HG03565 (cell line): ENCODE measurements at regions not wholly inside any gene's neighbourhood (a gene's known extent, or its start where the extent isn't known, plus 50 kb on each side); places are given as distances from the start of the nearest gene placed in this dataset.

Source experiments
- ATAC-seq: cut with Tn5 transposase; IDR thresholded peaks from one replicate; pipeline ENCODE4 v1.9.1; 2021; ENCODE audit warnings: mild to moderate bottlenecking, moderate library complexity; ENCODE audit not compliant: unreplicated experiment

DNA sequence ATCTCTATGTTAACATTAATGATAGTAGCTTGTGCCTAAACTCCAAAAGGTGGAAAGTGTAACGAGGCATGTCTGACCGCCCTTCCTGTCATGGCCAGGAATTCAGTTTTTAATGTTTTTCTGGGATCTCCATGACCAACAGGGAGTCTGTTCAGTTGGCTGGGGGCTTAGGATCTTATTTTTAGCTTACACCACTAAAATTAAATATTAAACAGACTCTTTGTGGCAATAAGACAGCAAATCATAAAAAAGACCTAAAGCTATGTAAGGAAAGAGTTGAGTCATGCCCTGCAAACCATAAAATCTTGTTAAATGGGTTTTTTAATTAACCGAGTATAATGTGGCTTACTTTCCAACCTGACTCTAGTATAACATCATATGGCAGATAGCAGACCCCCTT is 247.8 kb downstream of the DIRAS2 start:
- ATAC-seq, result no peak

DNA sequence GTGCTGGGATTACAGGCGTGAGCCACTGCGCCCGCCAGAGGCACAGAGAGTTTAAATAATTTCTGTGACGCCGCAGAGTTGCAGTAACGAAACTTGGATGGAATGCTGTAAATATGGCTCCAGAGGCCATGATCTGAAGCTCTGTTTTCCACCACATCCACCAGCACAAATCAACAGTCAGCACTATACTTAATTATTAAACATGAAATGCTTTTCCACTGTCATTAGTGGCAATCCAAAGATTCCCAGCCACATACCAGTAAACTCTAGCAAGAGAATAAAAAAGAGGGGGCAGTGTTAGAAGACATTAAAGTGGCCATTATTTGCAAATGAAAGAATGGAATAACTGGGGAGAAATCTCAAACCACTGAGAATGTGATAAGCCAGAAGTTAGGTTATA is 242.5 kb downstream of the DIRAS2 start:
- ATAC-seq, result no peak

DNA sequence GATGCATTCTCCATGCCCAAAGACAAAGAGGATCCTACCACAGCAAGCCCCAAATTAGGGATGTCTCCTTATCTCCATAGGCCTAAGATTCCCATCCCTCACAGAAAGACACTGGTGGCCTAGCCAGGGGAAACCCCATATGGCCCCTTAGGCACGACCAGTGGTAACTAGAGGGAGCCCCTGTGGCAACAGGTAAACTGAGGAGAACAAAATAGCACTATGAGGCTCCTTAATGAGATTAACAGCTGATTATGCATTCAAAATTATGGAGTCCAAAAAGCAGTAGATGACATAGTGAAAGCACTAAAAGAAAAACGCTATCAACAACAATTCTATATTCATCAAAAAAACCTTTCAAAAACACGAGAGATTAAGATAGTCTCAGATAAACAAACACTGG is 234.0 kb downstream of the DIRAS2 start:
- no peak for ATAC-seq

DNA sequence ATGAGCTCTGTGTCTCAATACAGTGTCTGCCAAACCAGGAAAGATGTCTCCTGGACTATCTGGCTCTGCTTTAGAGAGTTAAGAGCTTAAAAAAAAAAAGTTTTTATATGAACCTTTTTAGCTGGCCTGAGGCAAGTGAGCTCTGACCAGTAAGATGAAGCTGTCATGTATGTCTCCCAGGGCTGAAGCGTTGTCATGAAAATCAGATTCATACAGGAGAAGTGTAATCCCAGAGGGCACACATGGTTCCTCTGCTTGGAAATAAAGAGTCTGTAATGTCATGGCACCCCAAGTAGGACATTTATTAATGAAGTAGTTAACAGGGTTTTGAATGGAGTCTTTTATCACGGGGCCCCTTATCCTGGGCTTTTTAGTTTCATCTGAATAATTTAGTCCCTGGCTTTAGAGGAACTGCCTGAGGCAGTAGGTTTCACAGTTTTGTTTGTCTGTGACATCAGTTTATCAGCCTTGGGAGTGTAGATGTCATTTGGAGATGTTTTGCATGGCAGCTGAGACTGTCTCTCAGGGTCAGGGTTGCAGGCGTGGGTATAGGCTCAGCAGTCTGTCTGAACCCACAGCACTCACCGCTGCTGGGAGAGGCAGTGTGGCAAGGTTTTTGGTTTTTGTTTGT is 223.3 kb downstream of the DIRAS2 start:
- no peak for ATAC-seq

DNA sequence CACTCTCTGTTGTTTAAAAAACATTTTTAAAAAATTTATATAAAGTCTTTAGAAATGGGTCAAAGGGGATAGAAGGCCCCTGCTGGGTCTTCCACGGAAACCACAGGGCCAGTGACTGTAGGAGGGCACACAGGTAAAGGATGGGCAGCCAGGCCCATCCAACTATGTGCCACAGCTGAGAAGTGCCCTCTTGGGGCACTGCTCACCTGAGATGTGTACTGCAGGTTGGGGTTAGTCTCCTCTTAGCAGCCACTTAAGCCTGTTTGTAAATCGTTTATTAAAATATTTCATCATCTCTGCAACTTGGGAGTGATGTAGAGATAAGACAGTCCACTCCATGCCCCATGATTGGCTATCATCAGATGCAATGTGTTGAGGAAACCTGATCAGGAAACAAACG is 222.4 kb downstream of the DIRAS2 start:
- no peak for ATAC-seq

DNA sequence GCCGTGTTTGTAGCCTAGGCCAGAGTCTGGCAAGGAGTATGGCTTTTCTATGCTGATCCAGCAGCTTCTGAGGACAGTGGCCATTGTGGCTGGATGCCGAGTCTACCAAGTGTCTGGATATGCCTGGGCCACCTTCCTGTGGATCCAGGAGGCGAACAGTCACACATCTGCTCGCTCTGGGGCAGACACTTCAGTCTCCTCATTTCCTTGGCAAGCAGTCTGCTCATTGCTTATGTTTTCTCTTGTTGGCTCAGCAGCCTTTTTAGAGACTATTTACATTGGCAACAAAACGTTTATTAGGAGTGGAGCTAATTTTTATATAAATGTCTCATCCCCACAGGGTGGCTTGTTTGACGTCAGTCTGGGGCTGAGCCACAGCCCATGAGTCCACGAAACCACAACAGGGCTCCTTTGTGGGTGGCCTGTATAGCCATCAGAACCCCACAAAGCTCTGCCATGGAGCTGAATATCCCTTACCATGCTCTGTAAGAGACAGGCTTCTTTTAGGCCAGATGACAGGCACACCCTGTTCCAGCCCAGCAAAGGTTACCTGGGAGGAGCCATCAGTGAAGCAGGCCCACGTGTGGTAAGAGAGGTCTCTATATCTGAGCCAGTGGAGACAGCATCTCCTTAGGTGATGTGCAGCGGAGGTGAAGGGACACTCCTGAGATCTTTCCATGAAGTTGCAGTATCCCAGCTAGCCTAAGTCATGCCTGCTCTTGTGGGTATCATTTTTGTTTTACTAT is 221.7 kb downstream of the DIRAS2 start:
- no peak for ATAC-seq

DNA sequence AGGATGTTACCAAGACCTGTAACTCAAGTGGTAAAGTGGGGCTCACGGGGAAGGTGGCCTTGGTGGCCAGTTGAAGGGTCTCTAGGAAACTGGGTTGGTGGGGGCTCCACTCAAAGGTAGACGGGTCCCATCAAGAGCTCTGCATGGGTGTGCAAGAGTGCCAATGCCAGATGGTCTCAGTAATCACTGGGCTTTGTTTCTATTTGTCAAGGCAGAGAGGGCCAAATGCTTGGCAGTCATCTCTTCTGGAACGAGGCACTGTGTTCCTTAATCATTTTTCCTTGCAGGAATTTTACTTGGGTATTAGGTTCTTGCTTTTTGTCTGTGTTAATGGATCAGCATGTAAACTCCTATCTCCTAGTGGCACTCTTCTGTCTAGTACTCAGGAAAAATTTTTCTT is 220.8 kb downstream of the DIRAS2 start:
- ATAC-seq, result no peak

DNA sequence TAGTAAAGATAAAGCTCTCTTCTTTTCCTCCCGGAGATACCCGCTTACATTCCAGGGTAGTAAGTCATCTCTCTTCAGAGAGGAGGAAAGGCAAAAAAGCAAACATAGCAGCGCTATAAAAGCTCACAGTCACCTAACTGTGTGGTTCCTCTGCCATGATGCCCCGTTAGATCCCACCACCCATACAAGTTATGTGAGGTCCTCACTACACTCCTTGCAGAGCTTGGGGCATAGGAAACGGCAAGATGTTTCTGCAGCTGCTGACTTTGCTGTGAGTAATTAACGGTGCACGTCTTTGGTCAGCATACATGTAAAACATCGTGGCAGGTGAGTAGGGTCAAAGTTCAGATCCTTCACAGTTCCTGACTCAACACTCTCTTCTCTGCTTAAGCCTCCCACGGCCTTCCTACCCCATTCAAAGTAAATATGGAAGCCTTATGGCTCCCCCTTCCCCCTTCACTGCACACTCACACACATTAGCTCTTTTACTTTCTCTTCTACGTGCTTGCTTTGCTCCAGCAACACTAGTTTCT is 218.9 kb downstream of the DIRAS2 start:
- no peak for ATAC-seq

DNA sequence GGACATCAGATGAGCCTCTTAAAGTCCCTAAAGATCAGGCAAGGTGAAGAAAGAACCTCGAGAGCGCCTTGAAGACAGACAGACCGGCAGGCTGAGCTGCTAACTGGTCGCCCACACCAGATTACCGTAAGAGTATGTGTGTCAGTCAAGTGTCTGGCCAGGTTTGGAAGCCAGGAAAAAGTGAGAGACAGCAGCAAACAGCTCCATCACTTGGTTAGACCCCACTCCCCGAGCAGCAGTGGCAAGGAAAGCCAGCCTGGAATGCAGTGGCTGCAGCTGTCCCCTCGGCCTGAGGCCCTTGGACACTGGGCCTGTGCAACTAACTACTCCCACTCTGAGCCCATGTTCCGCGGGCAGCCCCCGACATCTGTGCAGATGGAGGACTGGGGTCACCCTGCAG is 214.1 kb downstream of the DIRAS2 start:
- no peak for ATAC-seq

DNA sequence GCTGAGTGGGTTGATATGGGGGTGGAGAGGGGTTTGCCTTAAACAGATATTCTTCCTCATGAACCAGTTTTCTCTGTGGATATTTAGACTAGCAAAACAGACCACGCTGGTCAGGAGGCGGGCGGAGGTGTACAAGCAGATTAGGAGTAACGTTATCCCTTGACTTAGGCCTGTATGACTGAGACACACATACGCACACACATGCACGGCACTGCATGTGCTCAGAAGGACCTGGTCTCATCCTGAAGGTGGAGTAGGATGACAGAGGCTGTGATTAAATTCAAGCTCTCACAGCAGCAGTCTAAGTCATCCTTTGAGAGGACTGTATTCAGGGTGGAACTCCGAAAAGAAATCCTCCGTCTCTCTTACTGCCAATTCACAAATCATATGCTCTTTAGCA is 209.7 kb downstream of the DIRAS2 start:
- no peak for ATAC-seq

DNA sequence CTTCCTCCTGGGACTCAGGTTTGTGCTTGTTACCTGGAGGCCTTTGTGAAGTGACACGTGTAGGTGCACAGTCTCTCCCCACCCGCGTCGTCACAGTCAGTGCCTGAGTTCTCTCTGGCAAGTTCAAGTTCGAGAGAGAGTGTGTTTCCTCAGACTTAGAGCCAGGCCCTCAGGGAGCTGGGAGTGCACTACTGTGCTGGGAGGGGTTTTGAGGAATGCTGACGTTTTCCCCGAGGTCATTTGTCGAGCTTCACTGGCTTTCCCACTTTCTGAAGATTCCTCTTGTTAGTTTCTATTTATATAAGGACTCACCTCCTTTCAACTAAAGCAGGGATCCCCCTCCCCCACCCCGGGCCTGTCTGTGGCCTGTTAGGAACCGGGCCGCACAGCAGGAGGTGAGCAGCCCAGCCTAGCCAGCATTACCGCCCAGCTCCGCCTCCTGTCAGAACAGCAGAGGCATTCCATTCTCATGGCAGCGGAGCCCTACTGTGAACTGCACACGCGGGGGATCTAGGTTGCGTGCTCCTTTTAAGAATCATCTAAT is 209.2 kb downstream of the DIRAS2 start:
- no peak for ATAC-seq

DNA sequence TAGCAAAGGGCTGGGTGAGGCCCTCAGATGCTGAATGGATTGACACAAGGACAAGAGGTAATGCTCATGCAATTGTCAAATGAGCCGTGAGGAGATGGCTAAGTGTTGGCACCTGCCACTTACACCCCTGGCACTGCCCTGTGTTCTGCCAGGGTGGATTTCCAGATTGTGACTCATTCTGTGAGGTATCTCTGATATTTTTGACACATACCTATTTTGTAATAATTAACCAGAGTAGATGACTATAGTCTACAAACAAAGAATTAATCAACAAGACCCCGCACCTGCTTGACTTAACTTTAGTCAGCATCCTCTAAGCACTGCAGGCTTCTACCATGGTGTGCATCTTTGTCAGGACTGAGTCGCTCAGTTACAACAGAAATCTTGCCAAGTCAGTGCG is 200.8 kb downstream of the DIRAS2 start:
- ATAC-seq, result no peak

DNA sequence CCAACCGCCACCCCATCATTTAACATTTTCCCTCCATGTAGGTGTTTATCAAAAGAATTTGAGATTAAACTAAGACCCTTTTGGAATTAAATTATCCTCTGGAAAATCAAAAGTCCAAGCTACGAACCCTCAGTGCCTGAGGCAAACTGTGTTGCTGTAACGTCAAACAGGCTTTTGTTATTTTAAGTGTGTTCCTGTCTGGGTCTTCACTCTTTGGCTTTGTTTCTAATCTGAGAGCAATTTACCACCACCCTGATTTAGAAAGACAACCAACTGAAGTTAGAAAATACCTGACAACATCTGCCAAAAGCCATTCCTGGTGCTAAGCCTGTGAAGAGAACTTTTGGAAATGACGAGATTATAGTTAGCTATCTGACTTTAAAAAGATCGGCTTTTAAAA is 199.9 kb downstream of the DIRAS2 start:
- no peak for ATAC-seq

DNA sequence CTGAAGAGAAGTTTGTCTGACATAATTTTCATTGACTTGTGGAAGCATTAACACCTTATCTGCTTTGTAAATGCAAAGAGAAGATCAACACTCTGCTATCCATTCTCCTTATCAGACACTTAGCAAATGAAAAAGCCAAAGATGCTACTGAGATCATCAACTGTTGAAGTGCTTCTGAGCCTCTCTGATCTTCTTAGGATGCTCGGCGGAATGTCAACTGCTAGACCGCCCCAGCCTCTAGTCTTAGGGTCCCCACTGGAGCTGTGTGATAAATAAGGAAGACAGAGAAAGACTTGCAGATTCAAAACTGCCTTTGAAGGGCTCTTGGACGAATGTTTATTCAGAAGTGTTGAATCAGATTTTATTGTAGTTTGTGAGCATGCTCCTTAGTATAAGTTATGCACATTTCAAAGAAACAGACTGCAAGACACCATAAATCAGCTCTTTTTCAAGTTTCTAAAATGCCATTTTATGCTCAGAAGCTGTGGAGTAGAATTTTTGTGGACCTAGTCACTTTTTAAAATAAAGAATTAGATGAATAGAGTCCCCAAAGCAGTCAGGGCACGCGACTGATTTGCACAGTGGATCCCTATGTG is 197.9 kb downstream of the DIRAS2 start:
- no peak for ATAC-seq

DNA sequence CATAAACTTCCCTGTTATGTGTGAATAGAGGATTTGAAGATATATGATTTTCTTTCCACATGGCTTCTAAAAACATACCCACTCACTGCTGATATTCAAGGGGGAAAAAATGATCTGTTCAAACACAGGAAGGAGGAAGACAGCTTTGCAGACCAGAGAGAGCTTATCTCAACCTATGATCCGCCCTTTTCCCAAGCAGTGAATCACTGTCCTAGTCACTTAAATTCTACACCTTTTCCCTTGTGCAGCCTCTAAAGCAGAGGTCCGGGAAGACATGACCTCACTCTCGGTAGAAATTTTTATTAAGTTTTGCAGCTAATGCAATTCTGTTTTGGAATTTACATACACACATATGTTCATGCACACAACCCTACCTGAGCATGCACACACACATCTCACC is 197.2 kb downstream of the DIRAS2 start:
- no peak for ATAC-seq

DNA sequence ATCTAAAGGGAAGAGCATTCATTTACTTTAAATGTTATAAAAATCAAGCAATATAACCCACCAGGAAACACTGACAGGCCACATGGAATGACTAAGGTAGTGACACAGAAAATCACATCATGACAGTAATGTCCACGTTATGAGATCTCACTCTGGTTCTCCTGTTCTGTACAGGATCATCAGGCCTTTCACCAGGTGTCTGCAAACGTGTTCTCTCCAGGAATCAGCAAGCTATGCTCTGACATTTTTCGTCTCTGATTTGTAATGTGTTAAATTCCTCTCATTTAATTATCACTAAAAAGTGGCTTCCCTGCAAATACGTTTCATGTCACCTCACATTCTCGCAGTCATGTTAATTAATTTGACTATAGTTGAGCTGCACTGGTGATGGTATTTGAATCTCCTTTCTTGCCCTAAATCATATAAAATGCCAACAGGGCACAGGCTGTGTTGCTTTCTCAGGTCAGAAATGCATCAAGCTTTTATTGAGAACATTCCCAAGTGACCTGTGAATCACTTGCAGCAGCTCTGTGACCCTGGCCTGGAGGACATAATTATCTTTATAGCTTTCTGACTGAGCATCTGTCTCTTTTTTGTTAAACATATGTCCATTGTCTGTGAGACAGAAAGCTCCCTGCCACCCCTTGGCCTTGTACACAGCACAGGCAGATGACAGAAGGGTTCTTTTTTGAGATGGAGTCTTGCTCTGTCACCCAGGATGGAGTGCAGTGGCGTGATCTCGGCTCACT is 196.2 kb downstream of the DIRAS2 start:
- no peak for ATAC-seq

DNA sequence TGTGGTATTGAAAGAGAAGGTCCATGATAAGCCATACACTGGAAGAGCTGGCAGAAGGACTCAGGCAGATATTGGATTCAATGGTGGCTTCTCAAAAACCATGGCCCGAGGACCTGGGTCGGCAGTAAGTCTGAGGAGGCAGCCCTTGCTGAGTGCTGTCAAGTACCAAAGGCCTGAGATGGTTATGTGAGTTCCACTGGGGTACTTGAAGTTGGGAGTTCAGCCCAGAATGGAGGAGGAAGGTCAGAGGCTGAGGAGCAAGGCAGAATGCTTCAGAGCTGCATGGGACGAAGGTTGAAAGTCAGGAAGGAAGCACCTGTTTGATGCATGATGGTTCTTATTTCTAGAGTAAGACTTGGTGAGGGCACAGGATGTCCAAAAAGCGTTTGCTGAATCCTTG is 194.9 kb downstream of the DIRAS2 start:
- no peak for ATAC-seq

DNA sequence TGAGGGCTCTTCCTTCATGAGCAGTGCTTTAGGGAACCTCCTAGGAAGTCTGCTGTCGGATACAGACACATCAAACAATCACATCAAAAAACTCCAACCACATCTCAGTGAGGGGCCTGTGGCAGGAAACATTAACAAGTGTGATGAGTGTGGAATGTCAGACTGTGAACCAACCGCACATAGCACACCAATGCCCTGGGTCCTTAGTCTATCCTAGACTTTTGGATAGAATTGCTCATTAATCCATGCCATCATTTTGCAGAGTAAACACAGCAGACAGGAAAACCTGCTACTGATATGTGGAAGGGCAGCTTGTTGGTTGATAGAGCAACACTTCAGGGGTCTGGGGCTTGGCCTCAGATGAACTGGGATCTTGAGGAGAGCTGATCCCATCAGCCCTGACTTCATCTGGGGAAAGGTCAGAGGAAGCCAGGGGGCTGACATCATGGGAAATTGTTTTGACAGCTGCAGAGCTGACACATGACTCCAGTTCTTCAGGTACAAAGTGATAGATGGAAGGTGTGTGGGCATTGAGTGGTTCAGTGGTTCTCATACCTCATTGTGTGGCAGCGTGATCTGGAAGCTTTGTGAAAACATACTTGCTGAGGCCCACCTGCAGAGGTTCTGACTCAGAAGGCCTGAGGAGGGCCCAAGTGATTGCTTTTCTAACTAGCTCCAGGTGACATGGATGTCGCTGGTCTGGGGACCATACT is 193.3 kb downstream of the DIRAS2 start:
- no peak for ATAC-seq

DNA sequence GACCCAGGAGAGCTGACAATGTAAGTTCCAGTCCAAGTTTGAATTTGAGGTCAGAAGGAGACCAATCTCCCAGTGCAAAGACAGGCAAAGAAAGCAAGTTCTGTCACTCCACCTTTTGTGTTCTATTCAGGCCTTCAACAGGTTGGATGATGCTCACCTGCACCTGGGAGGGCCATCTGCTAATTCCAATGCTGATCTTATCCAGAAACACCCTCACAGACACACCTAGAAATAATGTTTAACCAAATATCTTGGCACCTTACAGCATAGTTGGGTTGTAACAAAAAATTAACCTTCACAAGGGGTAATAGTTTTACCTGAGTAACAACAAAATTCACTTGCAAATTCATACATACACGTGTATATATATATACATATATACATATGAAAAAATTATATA is 190.8 kb downstream of the DIRAS2 start:
- ATAC-seq, result no peak

DNA sequence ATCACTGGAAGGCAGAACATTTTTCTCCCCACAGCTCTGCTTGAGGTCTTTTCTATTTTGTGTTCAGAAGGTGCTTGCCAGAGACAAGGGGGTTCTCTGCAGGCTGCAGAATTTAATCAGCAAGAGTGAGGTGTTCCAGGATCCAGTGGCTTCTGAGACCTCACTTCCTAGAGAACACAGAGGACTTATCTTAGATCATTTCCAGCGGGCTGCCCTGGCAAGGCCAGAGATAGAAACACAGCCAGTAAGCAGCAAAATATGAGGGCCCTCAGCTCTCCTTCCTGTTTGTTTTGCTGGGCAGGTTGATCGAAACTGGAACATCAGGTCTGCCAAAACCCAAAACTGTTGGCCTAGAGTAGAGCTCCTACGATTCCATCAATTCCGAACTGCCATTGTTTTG is 187.3 kb downstream of the DIRAS2 start:
- ATAC-seq, result no peak
